ENCODE measurements at regions not wholly inside any gene's neighbourhood (a gene's known extent, or its start where the extent isn't known, plus 50 kb on each side); places are given as distances from the start of the nearest gene placed in this dataset.

DNA sequence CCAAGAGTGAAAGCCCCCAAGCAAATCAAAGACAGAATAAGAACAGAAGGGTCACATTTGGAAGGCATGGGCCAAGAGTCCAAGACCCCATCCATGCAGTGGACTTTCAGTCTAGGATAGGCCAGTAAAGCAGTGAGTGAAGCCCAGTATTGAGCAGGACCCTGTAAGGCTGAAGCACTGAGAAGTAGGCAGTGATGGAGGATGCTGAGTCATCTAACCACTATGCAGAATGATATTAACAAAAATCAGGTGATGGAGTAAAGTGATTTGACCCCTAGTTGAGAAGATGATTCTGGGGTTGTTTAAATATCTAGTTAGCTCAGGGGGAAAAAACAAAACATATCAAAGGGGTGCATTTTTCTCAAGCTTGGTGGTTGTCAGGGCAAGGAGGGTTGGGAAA is 308.7 kb upstream of the PLXNA2 start:
- TF ChIP-seq POLR2A (IDR thresholded peaks at IDR 0.05): no peak
- TF ChIP-seq, protein P1, sequence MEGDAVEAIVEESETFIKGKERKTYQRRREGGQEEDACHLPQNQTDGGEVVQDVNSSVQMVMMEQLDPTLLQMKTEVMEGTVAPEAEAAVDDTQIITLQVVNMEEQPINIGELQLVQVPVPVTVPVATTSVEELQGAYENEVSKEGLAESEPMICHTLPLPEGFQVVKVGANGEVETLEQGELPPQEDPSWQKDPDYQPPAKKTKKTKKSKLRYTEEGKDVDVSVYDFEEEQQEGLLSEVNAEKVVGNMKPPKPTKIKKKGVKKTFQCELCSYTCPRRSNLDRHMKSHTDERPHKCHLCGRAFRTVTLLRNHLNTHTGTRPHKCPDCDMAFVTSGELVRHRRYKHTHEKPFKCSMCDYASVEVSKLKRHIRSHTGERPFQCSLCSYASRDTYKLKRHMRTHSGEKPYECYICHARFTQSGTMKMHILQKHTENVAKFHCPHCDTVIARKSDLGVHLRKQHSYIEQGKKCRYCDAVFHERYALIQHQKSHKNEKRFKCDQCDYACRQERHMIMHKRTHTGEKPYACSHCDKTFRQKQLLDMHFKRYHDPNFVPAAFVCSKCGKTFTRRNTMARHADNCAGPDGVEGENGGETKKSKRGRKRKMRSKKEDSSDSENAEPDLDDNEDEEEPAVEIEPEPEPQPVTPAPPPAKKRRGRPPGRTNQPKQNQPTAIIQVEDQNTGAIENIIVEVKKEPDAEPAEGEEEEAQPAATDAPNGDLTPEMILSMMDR (IDR thresholded peaks at IDR 0.05): no peak

Data from lower leg skin (tissue), 3 donors.